DOHH2 (cell line): ENCODE measurements at regions not wholly inside any gene's neighbourhood (a gene's known extent, or its start where the extent isn't known, plus 50 kb on each side); places are given as distances from the start of the nearest gene placed in this dataset.

ENCODE experiments used
- EZH2phosphoT487 ChIP-seq: fragments of 200-600 bp; sonication (generic); IDR thresholded peaks from 2 replicates; pipeline ENCODE4 v1.6.1; 2017; ENCODE audit warnings: borderline replicate concordance, mild to moderate bottlenecking, antibody characterized with exemption, low read length, moderate library complexity, mixed read lengths
- TF ChIP-seq, protein P1 (sequence below): fragments of 200-600 bp; sonication (generic); IDR thresholded peaks from one replicate; pipeline ENCODE4 v1.5.1; 2014; ENCODE audit warnings: antibody characterized with exemption, mild to moderate bottlenecking, low read depth, low read length; ENCODE audit not compliant: poor library complexity, severe bottlenecking

DNA sequence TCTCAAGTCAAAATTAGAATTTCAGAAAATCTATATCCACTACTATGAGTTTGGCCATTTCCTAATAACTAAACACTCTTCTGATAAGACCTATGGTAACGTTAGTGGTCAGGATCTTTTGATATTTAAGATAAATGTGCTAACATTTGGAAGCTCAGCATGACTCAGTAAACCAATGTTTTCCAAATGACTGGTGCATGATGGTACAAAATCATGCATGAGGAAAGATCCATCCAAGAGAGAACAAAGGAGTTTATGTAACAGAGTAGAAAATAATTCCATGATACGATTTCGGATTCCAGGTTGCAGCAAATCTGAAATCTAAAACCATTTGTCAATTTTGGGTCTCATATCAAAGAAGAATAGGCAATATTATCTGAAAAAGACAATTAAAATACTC is 279.2 kb downstream of the NSG2 start:
- TF ChIP-seq, protein P1, sequence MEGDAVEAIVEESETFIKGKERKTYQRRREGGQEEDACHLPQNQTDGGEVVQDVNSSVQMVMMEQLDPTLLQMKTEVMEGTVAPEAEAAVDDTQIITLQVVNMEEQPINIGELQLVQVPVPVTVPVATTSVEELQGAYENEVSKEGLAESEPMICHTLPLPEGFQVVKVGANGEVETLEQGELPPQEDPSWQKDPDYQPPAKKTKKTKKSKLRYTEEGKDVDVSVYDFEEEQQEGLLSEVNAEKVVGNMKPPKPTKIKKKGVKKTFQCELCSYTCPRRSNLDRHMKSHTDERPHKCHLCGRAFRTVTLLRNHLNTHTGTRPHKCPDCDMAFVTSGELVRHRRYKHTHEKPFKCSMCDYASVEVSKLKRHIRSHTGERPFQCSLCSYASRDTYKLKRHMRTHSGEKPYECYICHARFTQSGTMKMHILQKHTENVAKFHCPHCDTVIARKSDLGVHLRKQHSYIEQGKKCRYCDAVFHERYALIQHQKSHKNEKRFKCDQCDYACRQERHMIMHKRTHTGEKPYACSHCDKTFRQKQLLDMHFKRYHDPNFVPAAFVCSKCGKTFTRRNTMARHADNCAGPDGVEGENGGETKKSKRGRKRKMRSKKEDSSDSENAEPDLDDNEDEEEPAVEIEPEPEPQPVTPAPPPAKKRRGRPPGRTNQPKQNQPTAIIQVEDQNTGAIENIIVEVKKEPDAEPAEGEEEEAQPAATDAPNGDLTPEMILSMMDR: no peak
- TF ChIP-seq EZH2phosphoT487: no peak
